Adrenal gland (tissue), 5 donors: ENCODE measurements at regions not wholly inside any gene's neighbourhood (a gene's known extent, or its start where the extent isn't known, plus 50 kb on each side); places are given as distances from the start of the nearest gene placed in this dataset.

Source experiments
- CTCF ChIP-seq, 6 experiments: fragments of 450-650 bp in 4 of 6; fragments of 200-600 bp in 2 of 6; sonication (generic) in 1 of 6; IDR thresholded peaks; 1 replicate in 5 of 6; 2 replicates in 1 of 6; pipeline versions ENCODE4 v1.5.1 to v1.8.0; 2016 to 2021; ENCODE audit warnings: antibody characterized with exemption in 6 of 6, mild to moderate bottlenecking in 2 of 6, moderate library complexity in 1 of 6
- POLR2A ChIP-seq, 2 donors: fragments of 450-650 bp; IDR thresholded peaks; one replicate each; pipeline ENCODE4 v1.6.1; 2017; ENCODE audit warnings: antibody characterized with exemption in 2 of 2, mild to moderate bottlenecking in 2 of 2, moderate library complexity in 1 of 2
- donor health status: DM: no; HTN: no; CAD: no.

GRCh38 chr12:69055706-69056105, 122.7 kb upstream of the CPM start:
- TF ChIP-seq CTCF (IDR thresholded peaks at IDR 0.05), result no peak
- no peak for TF ChIP-seq POLR2A (IDR thresholded peaks at IDR 0.05)
